Left ventricle myocardium superior (tissue), 1 donor: ENCODE measurements at regions not wholly inside any gene's neighbourhood (a gene's known extent, or its start where the extent isn't known, plus 50 kb on each side); places are given as distances from the start of the nearest gene placed in this dataset.
A peak's percentile ranks its signal among the peaks of the same experiment; 100 is the strongest.

ENCODE experiments used
- ATAC-seq: fragments of 200-7000 bp; cut with Tn5 transposase; one replicate; pipeline ENCODE4 v1.9.1; 2020; ENCODE audit warnings: mild to moderate bottlenecking, moderate library complexity
- DNase-seq: peaks from one replicate; pipeline ENCODE4 v3.0.0-alpha.2; 2020
- intact Hi-C: fragments of 100-400 bp; cut with micrococcal nuclease; formaldehyde crosslinking; loops from one replicate; pipeline ENCODE4 v1.11.0; 2022
- donor health status: DM: no; HTN: yes; CAD: no; lungs with severe emphysema.

GRCh38 chr15:62732078-62732477 is 310.5 kb upstream of the TPM1 start:
- no peak for ATAC-seq
- intact Hi-C loops = no loop called here
- no peak for DNase-seq

DNA sequence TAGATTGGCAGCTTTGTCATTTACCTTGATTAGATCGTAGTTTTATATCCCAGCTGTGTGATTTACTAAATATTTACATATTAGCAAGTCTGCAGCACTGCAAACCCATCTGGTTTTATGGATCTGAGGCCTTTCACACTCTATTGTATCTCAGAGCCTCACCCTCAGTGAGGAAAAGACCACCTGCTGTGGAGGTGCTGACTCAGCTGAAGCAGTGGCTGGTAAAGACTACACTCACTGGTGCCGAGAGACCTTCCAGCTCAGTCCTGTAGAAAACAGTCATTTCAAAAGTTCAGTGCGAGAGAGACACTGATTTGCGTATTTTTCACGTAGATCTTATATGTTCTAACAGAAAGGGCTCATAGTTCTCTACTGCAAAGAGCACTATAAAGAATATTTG is 307.8 kb upstream of the TPM1 start:
- DNase-seq = no peak
- no peak for ATAC-seq
- intact Hi-C loops = no loop called here

DNA sequence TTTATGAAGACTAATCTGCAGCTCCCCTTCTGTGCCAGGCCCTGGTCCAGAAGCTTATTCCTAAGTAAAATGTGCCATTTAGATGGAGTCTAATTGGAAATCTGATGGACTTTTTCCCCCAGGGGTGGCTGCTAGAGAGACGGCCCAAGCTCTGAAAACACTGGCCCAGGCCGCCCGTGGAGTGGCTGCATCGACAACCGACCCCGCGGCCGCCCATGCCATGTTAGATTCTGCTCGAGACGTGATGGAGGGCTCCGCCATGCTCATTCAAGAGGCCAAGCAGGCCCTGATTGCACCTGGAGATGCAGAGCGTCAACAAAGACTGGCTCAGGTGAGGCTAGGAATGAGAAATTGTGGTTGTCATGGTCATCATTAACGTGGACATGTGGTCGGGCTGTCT is 305.8 kb upstream of the TPM1 start:
- intact Hi-C loops = no loop called here
- DNase-seq (no peak), ATAC-seq (no peak)

- intact Hi-C loops = no loop called here
- DNase-seq (no peak), ATAC-seq (no peak)
These were observed 305.0 kb upstream of the TPM1 start for GRCh38 chr15:62737551-62737950.

DNA sequence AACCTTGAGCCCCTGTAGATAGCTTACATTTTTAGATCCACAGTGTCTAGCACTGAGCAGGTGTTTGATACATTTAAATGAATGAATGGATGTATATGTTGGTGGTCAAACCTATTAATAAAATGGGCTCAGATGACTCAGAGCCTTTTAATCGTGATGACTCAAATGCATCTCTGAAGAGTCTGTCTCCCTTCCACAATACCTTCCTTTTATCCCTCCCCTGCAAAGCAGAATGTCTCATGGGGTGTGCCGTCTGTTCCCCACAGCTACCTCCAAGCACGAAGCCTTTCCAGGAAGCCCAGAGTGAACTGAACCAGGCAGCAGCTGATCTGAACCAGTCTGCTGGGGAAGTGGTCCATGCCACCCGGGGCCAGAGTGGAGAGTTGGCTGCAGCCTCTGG is 303.5 kb upstream of the TPM1 start:
- ATAC-seq (no peak), DNase-seq (no peak)
- intact Hi-C loops = no loop called here

DNA sequence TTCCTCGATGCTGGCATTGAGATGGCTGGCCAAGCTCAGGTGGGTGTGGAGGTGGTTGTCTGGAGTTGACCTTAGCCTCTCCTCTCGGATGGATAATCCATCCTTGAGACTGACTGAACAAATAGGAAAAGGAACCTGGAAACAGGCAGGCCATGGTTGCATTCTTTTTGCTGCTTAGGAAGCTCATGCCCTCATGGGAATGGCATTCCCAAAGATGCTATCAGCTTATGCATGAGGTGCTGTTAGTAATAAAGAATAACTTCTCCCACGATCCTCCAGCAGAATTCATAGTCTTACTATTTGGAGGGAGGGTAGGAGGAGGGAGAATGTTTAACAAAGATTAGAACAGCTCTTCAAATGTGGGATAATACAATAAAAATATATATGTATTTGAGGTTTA is 303.0 kb upstream of the TPM1 start:
- ATAC-seq (no peak), DNase-seq (no peak)
- intact Hi-C loops = no loop called here

DNA sequence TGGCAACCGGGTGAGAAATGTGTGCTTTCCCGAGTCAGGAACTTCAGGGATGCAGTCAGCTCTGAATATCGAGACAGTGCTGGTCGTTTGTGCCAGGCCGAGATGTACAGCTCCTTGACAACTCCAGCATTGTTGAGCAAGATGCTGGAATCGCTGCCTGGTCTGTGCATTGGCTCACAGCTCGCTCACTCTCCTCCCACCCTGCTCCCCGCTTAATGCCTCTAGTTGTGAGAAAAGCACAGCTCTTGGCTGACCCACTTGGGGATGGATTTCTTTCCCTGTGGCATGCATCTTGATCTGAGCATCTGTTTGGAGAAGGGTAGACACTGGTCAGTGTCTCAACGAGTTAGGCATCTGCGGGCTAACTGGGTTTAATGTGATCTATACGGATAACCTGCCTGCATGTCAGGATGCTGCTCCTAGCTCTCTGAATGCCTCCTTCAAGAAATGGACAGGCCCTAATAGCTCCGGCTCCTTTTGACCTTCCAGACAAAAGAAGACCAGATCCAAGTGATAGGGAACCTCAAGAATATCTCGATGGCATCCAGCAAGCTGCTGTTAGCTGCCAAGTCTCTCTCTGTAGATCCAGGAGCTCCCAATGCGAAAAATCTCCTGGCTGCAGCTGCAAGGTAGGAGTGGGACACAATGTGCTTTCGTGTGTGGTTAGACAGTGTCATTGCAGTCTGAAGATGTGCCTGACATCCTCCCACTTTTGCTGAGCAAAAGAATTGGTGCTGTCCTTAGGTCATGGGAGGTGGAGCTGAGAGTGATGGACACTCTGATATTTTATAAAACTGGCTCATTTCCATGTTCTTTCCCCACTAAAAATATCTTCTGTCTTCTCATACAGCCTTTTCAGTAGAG is 302.2 kb upstream of the TPM1 start:
- ATAC-seq (no peak), DNase-seq (no peak)
- intact Hi-C loops = no loop called here

- no peak for ATAC-seq
- no peak for DNase-seq
- intact Hi-C loops = no loop called here
These were observed 301.4 kb upstream of the TPM1 start for GRCh38 chr15:62741106-62741505.

GRCh38 chr15:62742409-62743171 is 300.0 kb upstream of the TPM1 start:
- intact Hi-C loops = no loop called here
- DNase-seq (peak; percentile 65), ATAC-seq (peak; percentile 79)

DNA sequence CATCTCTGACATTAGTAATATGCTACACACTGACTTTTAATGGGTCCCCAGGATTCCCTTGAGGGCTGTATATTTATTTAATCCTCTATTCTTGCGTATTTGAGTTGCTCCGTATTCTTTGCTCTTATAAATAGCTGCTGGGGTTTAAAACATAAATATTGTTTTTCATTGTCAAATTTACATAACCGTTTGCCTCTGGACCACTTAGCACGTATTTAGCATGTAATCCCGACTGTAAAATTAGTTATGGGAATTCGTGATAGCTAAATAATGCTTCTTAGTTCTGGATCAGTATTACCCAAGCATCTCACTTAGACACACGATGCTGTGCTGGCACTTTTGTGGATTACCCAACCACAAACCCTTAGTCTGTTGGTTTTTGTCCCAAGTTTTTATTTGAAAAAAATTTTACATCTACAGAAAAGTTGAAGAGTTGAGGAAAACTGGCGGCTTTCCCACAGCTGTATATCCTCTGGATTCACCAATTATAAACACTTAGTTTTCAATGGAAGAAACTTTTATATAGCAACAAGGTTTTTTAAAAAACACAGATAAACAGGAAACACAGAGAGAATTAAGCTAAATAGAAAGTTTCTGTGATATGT is 296.8 kb upstream of the TPM1 start:
- ATAC-seq (no peak), DNase-seq (no peak)
- intact Hi-C loops = no loop called here

DNA sequence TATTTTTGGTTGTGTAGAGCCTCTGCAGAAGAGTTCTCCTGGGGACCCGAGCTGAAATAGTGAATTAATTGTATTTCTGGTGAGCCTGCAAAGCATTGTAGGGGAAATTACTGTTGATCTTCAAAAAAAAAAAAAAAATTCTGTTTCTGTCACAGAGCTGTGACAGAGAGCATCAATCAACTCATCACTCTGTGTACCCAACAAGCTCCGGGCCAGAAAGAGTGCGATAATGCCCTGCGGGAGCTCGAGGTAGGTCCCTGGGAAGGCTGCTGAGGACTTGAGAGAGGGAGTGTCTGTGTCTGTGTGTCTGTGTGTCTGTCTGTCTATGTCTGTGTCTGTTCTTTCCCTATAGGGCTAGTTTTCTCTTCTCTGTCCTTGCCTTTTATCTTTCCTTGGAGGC is 294.4 kb upstream of the TPM1 start:
- no peak for DNase-seq
- ATAC-seq = no peak
- intact Hi-C loops = no loop called here

- intact Hi-C loops = no loop called here
- no peak for DNase-seq
- ATAC-seq = no peak
These were observed 293.3 kb upstream of the TPM1 start for GRCh38 chr15:62749036-62749815.

DNA sequence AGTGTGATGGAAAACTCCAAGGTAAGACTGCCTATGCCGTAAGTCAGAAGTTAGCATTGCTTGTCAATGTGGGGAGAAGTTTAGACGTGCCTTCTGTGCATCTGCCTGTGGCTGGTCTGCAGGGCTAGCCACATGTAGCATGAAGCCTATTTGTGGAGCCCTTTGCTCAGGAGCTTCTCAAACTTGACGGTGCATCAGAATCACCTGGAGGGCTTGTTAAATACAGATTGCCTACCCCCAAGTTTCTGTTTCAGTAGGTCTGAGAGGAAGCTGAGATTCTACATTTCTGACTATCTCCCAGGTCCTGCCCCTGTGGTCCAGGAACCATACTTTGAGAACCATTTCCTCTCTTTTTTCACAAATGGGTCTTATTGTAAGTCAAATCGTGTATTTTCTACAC is 292.1 kb upstream of the TPM1 start:
- intact Hi-C loops = no loop called here
- DNase-seq (no peak), ATAC-seq (no peak)

- peak; percentile 39 for ATAC-seq
- DNase-seq = no peak
- intact Hi-C loops = no loop called here
These were observed 289.7 kb upstream of the TPM1 start for GRCh38 chr15:62752657-62753517.

DNA sequence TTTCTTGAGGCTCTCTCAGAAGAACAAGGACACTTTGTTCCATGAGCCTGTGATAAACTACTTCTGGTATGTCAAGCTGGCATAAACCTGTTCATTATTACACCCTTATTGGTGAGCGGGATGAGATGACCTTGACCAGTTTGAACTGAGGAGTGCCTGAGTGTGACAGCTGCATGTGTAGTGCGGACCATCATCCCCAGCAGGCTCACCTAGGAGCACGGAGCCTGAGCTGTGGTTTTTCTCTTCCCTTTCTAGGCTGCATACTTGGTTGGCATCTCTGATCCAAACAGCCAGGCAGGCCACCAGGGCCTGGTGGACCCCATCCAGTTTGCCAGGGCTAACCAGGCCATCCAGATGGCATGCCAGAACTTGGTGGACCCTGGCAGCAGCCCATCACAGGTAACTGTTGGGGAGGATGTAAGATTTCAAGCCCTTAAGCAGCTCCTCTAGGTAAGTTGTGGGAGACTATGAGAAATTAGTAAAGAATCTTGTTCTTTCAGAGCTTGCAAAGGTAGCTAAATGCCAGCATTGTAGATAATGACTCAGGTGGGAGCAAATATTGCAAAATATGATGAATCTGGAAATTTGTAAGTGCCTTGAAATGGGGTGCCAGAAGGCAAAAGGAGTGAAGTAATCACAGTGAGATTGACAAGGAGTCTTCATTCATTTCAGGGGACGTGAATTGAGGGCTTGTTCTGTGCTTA is 288.9 kb upstream of the TPM1 start:
- ATAC-seq = no peak
- DNase-seq = no peak
- intact Hi-C loops = no loop called here

DNA sequence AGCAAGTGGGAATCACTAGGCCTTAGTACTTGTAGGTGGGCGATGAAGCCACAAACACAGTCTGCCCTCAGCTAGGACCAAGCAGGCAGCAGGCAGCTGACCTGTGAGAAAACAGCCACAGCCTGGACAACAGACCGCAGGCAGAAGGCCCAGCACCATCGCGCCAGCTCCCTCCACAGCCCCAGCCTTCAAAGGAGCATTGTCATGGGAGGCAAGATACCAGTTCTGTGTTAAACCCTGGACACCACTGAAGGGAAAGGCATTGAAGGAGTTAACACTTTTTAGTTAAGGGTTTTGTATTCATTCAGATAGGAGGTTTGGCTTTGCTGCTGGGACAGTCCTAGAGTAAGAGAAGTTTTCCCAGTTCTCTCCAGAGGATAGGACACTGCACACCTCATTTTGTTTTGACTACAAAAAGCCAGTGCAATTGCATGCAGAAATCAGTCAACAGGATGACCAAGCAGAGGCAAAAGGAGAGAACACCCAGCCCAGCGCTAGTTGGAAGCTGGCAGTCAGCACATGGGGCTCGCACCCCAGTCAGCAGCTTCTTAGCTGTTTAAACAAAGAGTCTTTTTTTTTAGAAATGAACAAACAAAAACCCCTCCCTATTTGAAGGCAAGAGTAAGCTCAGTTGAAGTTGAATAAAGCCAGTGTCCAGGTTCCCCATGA is 286.1 kb upstream of the TPM1 start:
- ATAC-seq (no peak), DNase-seq (no peak)
- intact Hi-C loops = no loop called here

GRCh38 chr15:62756995-62757360 is 285.6 kb upstream of the TPM1 start:
- intact Hi-C loops = no loop called here
- DNase-seq (no peak), ATAC-seq (no peak)

GRCh38 chr15:62757535-62757934 is 285.0 kb upstream of the TPM1 start:
- ATAC-seq = no peak
- no peak for DNase-seq
- intact Hi-C loops = no loop called here
